ENCODE measurements at regions not wholly inside any gene's neighbourhood (a gene's known extent, or its start where the extent isn't known, plus 50 kb on each side); places are given as distances from the start of the nearest gene placed in this dataset.
"Not testable (repeated sequence)": the region's sequence is repeated elsewhere in the genome, so short reads cannot be mapped to it uniquely, and the experiment has no call there.

- H3K4me3 Mint-ChIP-seq (ENCODE audit: low read depth); H3K9me3 Mint-ChIP-seq; H3K27ac Mint-ChIP-seq; H3K27me3 Mint-ChIP-seq (ENCODE audit: low read depth); DNase-seq (ENCODE audit: low spot score); intact Hi-C loops (cut with micrococcal nuclease); H3K36me3 Mint-ChIP-seq (ENCODE audit: low read depth): not testable (repeated sequence)
- peaks cover 12% of the 10 kb centered on the region for H3K4me1 Mint-ChIP-seq (ENCODE audit: low read depth)
These were observed 242.0 kb upstream of the PLGLB2 start for GRCh38 chr2:87505909-87506308.

GRCh38 chr2:87507378-87508348 lies 240.2 kb upstream of the PLGLB2 start:
- intact Hi-C loops (cut with micrococcal nuclease); H3K9me3 Mint-ChIP-seq; DNase-seq (ENCODE audit: low spot score); H3K27me3 Mint-ChIP-seq (ENCODE audit: low read depth); H3K36me3 Mint-ChIP-seq (ENCODE audit: low read depth); H3K4me3 Mint-ChIP-seq (ENCODE audit: low read depth): not testable (repeated sequence)
- H3K4me1 Mint-ChIP-seq (ENCODE audit: low read depth) = peaks cover 12% of the 10 kb centered on the region
- peak overlapping the region; percentile 97 for H3K27ac Mint-ChIP-seq

- intact Hi-C loops (cut with micrococcal nuclease); DNase-seq (ENCODE audit: low spot score): not testable (repeated sequence)
- H3K27ac Mint-ChIP-seq = peak overlapping the region; percentile 92
These were observed 236.6 kb upstream of the PLGLB2 start for GRCh38 chr2:87511195-87511778.

GRCh38 chr2:87512864-87513530 lies 234.9 kb upstream of the PLGLB2 start:
- H3K27me3 Mint-ChIP-seq (ENCODE audit: low read depth); intact Hi-C loops (cut with micrococcal nuclease); H3K9me3 Mint-ChIP-seq; DNase-seq (ENCODE audit: low spot score): not testable (repeated sequence)
- H3K27ac Mint-ChIP-seq = peak overlapping the region; percentile 81
- peak overlapping the region; percentile 26 for H3K4me3 Mint-ChIP-seq (ENCODE audit: low read depth)
- peaks cover 25% of the 10 kb centered on the region for H3K4me1 Mint-ChIP-seq (ENCODE audit: low read depth)
- peaks cover 12% of the 10 kb centered on the region for H3K36me3 Mint-ChIP-seq (ENCODE audit: low read depth)

More at GRCh38 chr2:87511195-87511778, 236.6 kb upstream of the PLGLB2 start:
- not testable (repeated sequence) for H3K36me3 Mint-ChIP-seq (ENCODE audit: low read depth); H3K27me3 Mint-ChIP-seq (ENCODE audit: low read depth); H3K9me3 Mint-ChIP-seq
- Mint-ChIP-seq H3K4me1 (ENCODE audit: low read depth) (peaks cover 18% of the 10 kb centered on the region), H3K4me3 (ENCODE audit: low read depth) (peak overlapping the region; percentile 51)

GRCh38 chr2:87514034-87514433 lies 233.9 kb upstream of the PLGLB2 start:
- Mint-ChIP-seq H3K4me1 (ENCODE audit: low read depth) (peaks cover 23% of the 10 kb centered on the region), H3K36me3 (ENCODE audit: low read depth) (peaks cover 16% of the 10 kb centered on the region)
- not testable (repeated sequence) for H3K27me3 Mint-ChIP-seq (ENCODE audit: low read depth)

GRCh38 chr2:87514515-87514914 lies 233.4 kb upstream of the PLGLB2 start:
- DNase-seq (ENCODE audit: low spot score); H3K27ac Mint-ChIP-seq; H3K4me3 Mint-ChIP-seq (ENCODE audit: low read depth); intact Hi-C loops (cut with micrococcal nuclease); H3K9me3 Mint-ChIP-seq; H3K27me3 Mint-ChIP-seq (ENCODE audit: low read depth): not testable (repeated sequence)
- H3K4me1 Mint-ChIP-seq (ENCODE audit: low read depth) = peaks cover 23% of the 10 kb centered on the region
- H3K36me3 Mint-ChIP-seq (ENCODE audit: low read depth) = peaks cover 16% of the 10 kb centered on the region

More at GRCh38 chr2:87514034-87514433, 233.9 kb upstream of the PLGLB2 start:
- intact Hi-C loops (cut with micrococcal nuclease); DNase-seq (ENCODE audit: low spot score); H3K4me3 Mint-ChIP-seq (ENCODE audit: low read depth); H3K27ac Mint-ChIP-seq; H3K9me3 Mint-ChIP-seq: not testable (repeated sequence)

GRCh38 chr2:87515226-87515625 lies 232.7 kb upstream of the PLGLB2 start:
- peak overlapping the region; percentile 97 for H3K27ac Mint-ChIP-seq
- peaks cover 16% of the 10 kb centered on the region for H3K36me3 Mint-ChIP-seq (ENCODE audit: low read depth)
- H3K4me3 Mint-ChIP-seq (ENCODE audit: low read depth) = peak overlapping the region; percentile 64
- H3K27me3 Mint-ChIP-seq (ENCODE audit: low read depth); H3K9me3 Mint-ChIP-seq; intact Hi-C loops (cut with micrococcal nuclease); DNase-seq (ENCODE audit: low spot score): not testable (repeated sequence)
- peaks cover 23% of the 10 kb centered on the region for H3K4me1 Mint-ChIP-seq (ENCODE audit: low read depth)

- H3K36me3 Mint-ChIP-seq (ENCODE audit: low read depth) = peaks cover 16% of the 10 kb centered on the region
- intact Hi-C loops (cut with micrococcal nuclease); H3K27ac Mint-ChIP-seq; H3K4me3 Mint-ChIP-seq (ENCODE audit: low read depth); DNase-seq (ENCODE audit: low spot score); H3K9me3 Mint-ChIP-seq; H3K27me3 Mint-ChIP-seq (ENCODE audit: low read depth): not testable (repeated sequence)
- H3K4me1 Mint-ChIP-seq (ENCODE audit: low read depth) = peaks cover 23% of the 10 kb centered on the region
These were observed 232.0 kb upstream of the PLGLB2 start for GRCh38 chr2:87515875-87516274.

- H3K27me3 Mint-ChIP-seq (ENCODE audit: low read depth); DNase-seq (ENCODE audit: low spot score); H3K9me3 Mint-ChIP-seq; H3K4me3 Mint-ChIP-seq (ENCODE audit: low read depth); intact Hi-C loops (cut with micrococcal nuclease): not testable (repeated sequence)
- H3K36me3 Mint-ChIP-seq (ENCODE audit: low read depth) = peaks cover 19% of the 10 kb centered on the region
- H3K4me1 Mint-ChIP-seq (ENCODE audit: low read depth) = peaks cover 26% of the 10 kb centered on the region
- H3K27ac Mint-ChIP-seq = peak overlapping the region; percentile 50
These were observed 231.4 kb upstream of the PLGLB2 start for GRCh38 chr2:87516369-87516967.

GRCh38 chr2:87517438-87517837 lies 230.4 kb upstream of the PLGLB2 start:
- intact Hi-C loops (cut with micrococcal nuclease); H3K4me3 Mint-ChIP-seq (ENCODE audit: low read depth); H3K9me3 Mint-ChIP-seq; H3K27me3 Mint-ChIP-seq (ENCODE audit: low read depth); DNase-seq (ENCODE audit: low spot score): not testable (repeated sequence)
- peaks cover 29% of the 10 kb centered on the region for H3K36me3 Mint-ChIP-seq (ENCODE audit: low read depth)
- H3K4me1 Mint-ChIP-seq (ENCODE audit: low read depth) = peaks cover 31% of the 10 kb centered on the region
- H3K27ac Mint-ChIP-seq = peak overlapping the region; percentile 53

GRCh38 chr2:87518066-87518465 lies 229.8 kb upstream of the PLGLB2 start:
- intact Hi-C loops (cut with micrococcal nuclease); H3K9me3 Mint-ChIP-seq; DNase-seq (ENCODE audit: low spot score); H3K4me3 Mint-ChIP-seq (ENCODE audit: low read depth); H3K27me3 Mint-ChIP-seq (ENCODE audit: low read depth): not testable (repeated sequence)
- peak overlapping the region; percentile 76 for H3K27ac Mint-ChIP-seq
- peaks cover 29% of the 10 kb centered on the region for H3K4me1 Mint-ChIP-seq (ENCODE audit: low read depth)
- H3K36me3 Mint-ChIP-seq (ENCODE audit: low read depth) = peaks cover 31% of the 10 kb centered on the region

GRCh38 chr2:87518547-87518946 lies 229.3 kb upstream of the PLGLB2 start:
- H3K27me3 Mint-ChIP-seq (ENCODE audit: low read depth); DNase-seq (ENCODE audit: low spot score); H3K4me3 Mint-ChIP-seq (ENCODE audit: low read depth); intact Hi-C loops (cut with micrococcal nuclease); H3K9me3 Mint-ChIP-seq: not testable (repeated sequence)
- H3K27ac Mint-ChIP-seq = peak overlapping the region; percentile 76
- peaks cover 30% of the 10 kb centered on the region for H3K4me1 Mint-ChIP-seq (ENCODE audit: low read depth)
- H3K36me3 Mint-ChIP-seq (ENCODE audit: low read depth) = peaks cover 34% of the 10 kb centered on the region

Measured in activated T-helper 2 cell treated with anti-CD3 and anti-CD28 coated beads, Interferon-gamma antibody, Interleukin-2, Interleukin-4, amounts not matched to agents 10 μg/mL and 5 μg/mL and 100 μg/mL, durations not matched to agents 14 hours and 24 hours and 36 hours (primary cell).